SK-N-MC (cell line): ENCODE measurements at regions not wholly inside any gene's neighbourhood (a gene's known extent, or its start where the extent isn't known, plus 50 kb on each side); places are given as distances from the start of the nearest gene placed in this dataset.

Source experiments
- EZH2 ChIP-seq: fragments of 200-600 bp; sonication (generic); IDR thresholded peaks from one replicate; pipeline ENCODE4 v1.6.1; 2017; ENCODE audit warnings: antibody characterized with exemption
- FOXP2 ChIP-seq: optimal IDR thresholded peaks from 2 replicates; pipeline ENCODE3; 2011; ENCODE audit warnings: mild to moderate bottlenecking, moderate library complexity; ENCODE audit not compliant: insufficient read depth; ENCODE audit errors: extremely low read length, control extremely low read depth
- POLR2AphosphoS5 ChIP-seq: IDR thresholded peaks from 2 replicates; pipeline ENCODE4 v1.6.1; 2012; ENCODE audit warnings: mild to moderate bottlenecking, low read depth, low read length, borderline replicate concordance

DNA sequence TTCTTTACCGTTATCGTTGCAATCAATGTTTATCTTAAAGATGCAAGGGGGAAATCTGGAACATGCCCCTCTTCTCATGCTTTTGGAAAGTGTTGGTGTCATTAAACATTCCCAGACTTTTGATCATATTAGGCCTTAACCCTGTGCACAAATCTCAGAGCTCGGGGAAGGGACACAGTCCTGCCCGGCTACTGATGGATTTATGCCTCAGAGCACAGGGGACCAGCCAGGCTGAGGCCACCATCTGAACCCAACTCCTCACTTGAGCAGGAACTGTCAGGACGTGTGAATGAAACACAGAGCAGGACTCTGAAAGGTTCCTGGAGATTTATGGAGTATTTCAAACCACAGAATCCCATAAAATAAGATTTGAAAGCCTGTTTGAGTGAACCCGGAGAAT lies 132.0 kb upstream of the CXCL12 start:
- TF ChIP-seq EZH2 (no peak), POLR2AphosphoS5 (no peak), FOXP2 (no peak)
